GM04503 (cell line): ENCODE measurements at regions not wholly inside any gene's neighbourhood (a gene's known extent, or its start where the extent isn't known, plus 50 kb on each side); places are given as distances from the start of the nearest gene placed in this dataset.

Source experiments
- DNase-seq: peaks from one replicate; pipeline ENCODE4 v3.0.0-alpha.2; 2012; ENCODE audit warnings: low read depth

GRCh38 chr18:73918816-73919215 lies 228.8 kb downstream of the FBXO15 start:
- DNase-seq: no peak

- no peak for DNase-seq
These were observed 230.6 kb downstream of the FBXO15 start for GRCh38 chr18:73917046-73917445.

GRCh38 chr18:73913505-73913904 lies 234.1 kb downstream of the FBXO15 start:
- DNase-seq: no peak

- no peak for DNase-seq
These were observed 239.3 kb downstream of the FBXO15 start for GRCh38 chr18:73908323-73908722.

- no peak for DNase-seq
These were observed 246.1 kb downstream of the FBXO15 start for GRCh38 chr18:73901566-73901965.

- no peak for DNase-seq
These were observed 246.5 kb downstream of the FBXO15 start for GRCh38 chr18:73901151-73901550.

GRCh38 chr18:73900106-73900835 lies 247.4 kb downstream of the FBXO15 start:
- no peak for DNase-seq

- DNase-seq: no peak
These were observed 250.1 kb downstream of the FBXO15 start for GRCh38 chr18:73897517-73897916.

- no peak for DNase-seq
These were observed 250.9 kb downstream of the FBXO15 start for GRCh38 chr18:73896685-73897084.

GRCh38 chr18:73895701-73896100 lies 251.9 kb downstream of the FBXO15 start:
- no peak for DNase-seq

GRCh38 chr18:73893880-73894279 lies 253.8 kb downstream of the FBXO15 start:
- DNase-seq: no peak

- no peak for DNase-seq
These were observed 255.8 kb downstream of the FBXO15 start for GRCh38 chr18:73891572-73892421.

GRCh38 chr18:73888565-73888964 lies 259.1 kb downstream of the FBXO15 start:
- no peak for DNase-seq

- no peak for DNase-seq
These were observed 259.8 kb downstream of the FBXO15 start for GRCh38 chr18:73887801-73888200.

- no peak for DNase-seq
These were observed 262.8 kb downstream of the FBXO15 start for GRCh38 chr18:73884868-73885267.

GRCh38 chr18:73881396-73881917 lies 266.2 kb downstream of the FBXO15 start:
- DNase-seq: no peak

GRCh38 chr18:73880387-73880786 lies 267.2 kb downstream of the FBXO15 start:
- DNase-seq: no peak

- no peak for DNase-seq
These were observed 267.9 kb downstream of the FBXO15 start for GRCh38 chr18:73879766-73880165.

- DNase-seq: no peak
These were observed 268.3 kb downstream of the FBXO15 start for GRCh38 chr18:73879328-73879727.

- no peak for DNase-seq
These were observed 278.5 kb downstream of the FBXO15 start for GRCh38 chr18:73869182-73869581.

- DNase-seq: no peak
These were observed 285.9 kb downstream of the FBXO15 start for GRCh38 chr18:73861771-73862170.

- DNase-seq: no peak
These were observed 287.7 kb downstream of the FBXO15 start for GRCh38 chr18:73859837-73860397.
